HCT116 (cell line): ENCODE measurements at regions not wholly inside any gene's neighbourhood (a gene's known extent, or its start where the extent isn't known, plus 50 kb on each side); places are given as distances from the start of the nearest gene placed in this dataset.

ENCODE experiments used
- ATAC-seq: fragments of 200-7000 bp; cut with Tn5 transposase; 2 replicates; pipeline ENCODE4 v1.9.1; 2020; ENCODE audit warnings: mild to moderate bottlenecking, moderate library complexity
- BruUV-seq: library from RNA; stranded (reverse); fragments of 400-500 nt; replicated peaks from 2 replicates; lab custom pipeline; 2021; lab: Mats Ljungman, UMichigan
- CTCF ChIA-PET: fragments of 300-600 bp; sonication (Branson Sonifier 250); formaldehyde crosslinking; loops from one replicate; lab custom pipeline; 2021; ENCODE audit warnings: antibody characterized with exemption; lab: Charles Lee
- POLR2A ChIA-PET: fragments of 300-600, 350-600 bp; sonication (Branson Sonifier 250); formaldehyde crosslinking; loops from one replicate; lab custom pipeline; 2021; ENCODE audit warnings: antibody characterized with exemption; lab: Charles Lee
- RAD21 ChIA-PET, 2 experiments: fragments of 300-600 bp; sonication (Branson Sonifier 250); formaldehyde crosslinking; loops; one replicate each; lab custom pipeline; 2023; ENCODE audit warnings: low total read pairs in 2 of 2; ENCODE audit not compliant: uncharacterized antibody in 2 of 2, unreplicated experiment in 2 of 2, low non-redundant PET in 1 of 2; lab: Charles Lee
- DNase-seq: peaks from one replicate; pipeline ENCODE4 v3.0.0-alpha.2; 2010; ENCODE audit warnings: low read depth, low spot score
- H2AFZ ChIP-seq: fragments of 200-600 bp; shearing (Covaris generic), sonication (generic); 2 replicates; pipeline ENCODE4 v1.6.1; 2017; ENCODE audit warnings: low read depth, mixed run types, mixed read lengths, antibody characterized with exemption, low read length; ENCODE audit not compliant: poor library complexity, severe bottlenecking
- H3K27ac ChIP-seq: 2 replicates; pipeline ENCODE4 v1.5.1; 2012; ENCODE audit warnings: low read depth, low read length
- H3K27me3 ChIP-seq: fragments of 200-600 bp; sonication (generic); 2 replicates; pipeline ENCODE4 v1.6.1; 2016; ENCODE audit warnings: mixed run types, low read length, mixed read lengths; ENCODE audit not compliant: insufficient read depth
- H3K36me3 ChIP-seq, 2 experiments: fragments of 200-500 bp in 1 of 2; fragments of 200-600 bp in 1 of 2; sonication (Bioruptor generic) in 1 of 2; sonication (generic) in 1 of 2; 2 replicates each; pipeline versions ENCODE4 v1.5.1 to v1.6.1; 2014 to 2016; ENCODE audit warnings: low read length in 2 of 2, inconsistent platforms in 1 of 2, mixed read lengths in 1 of 2, mixed run types in 1 of 2; ENCODE audit not compliant: insufficient read depth in 2 of 2, control insufficient read depth in 1 of 2
- H3K4me1 ChIP-seq, 2 experiments: fragments of 200-600 bp in 1 of 2; sonication (generic) in 1 of 2; 2 replicates each; pipeline versions ENCODE4 v1.5.1 to v1.6.1; 2012 to 2017; ENCODE audit warnings: low read length in 2 of 2, inconsistent platforms in 1 of 2, mild to moderate bottlenecking in 1 of 2, mixed read lengths in 1 of 2, mixed run types in 1 of 2, moderate library complexity in 1 of 2; ENCODE audit not compliant: insufficient read depth in 2 of 2, control insufficient read depth in 1 of 2
- H3K4me2 ChIP-seq: fragments of 200-600 bp; sonication (generic); 2 replicates; pipeline ENCODE4 v1.6.1; 2017; ENCODE audit warnings: mixed run types, low read length, mixed read lengths
- H3K4me3 ChIP-seq, 2 experiments: fragments of 200-600 bp in 1 of 2; sonication (generic) in 1 of 2; replicated peaks in 1 of 2; 2 replicates each; pipeline ENCODE4 v1.5.1; 2011 to 2016; ENCODE audit warnings: low read length in 2 of 2, control low read depth in 1 of 2, low read depth in 1 of 2, mild to moderate bottlenecking in 1 of 2, mixed read lengths in 1 of 2, mixed run types in 1 of 2
- H3K79me2 ChIP-seq: fragments of 200-600 bp; sonication (generic); 2 replicates; pipeline ENCODE4 v1.6.1; 2017; ENCODE audit warnings: mild to moderate bottlenecking, mixed run types, low read length, moderate library complexity, mixed read lengths; ENCODE audit not compliant: insufficient read depth
- H3K9ac ChIP-seq: fragments of 200-600 bp; sonication (generic); 2 replicates; pipeline ENCODE4 v1.6.1; 2016; ENCODE audit warnings: low read length, mixed read lengths
- H3K9me2 ChIP-seq: fragments of 200-600 bp; sonication (generic), shearing (Covaris generic); 2 replicates; pipeline ENCODE4 v1.6.1; 2017; ENCODE audit warnings: mixed run types, mild to moderate bottlenecking, moderate library complexity; ENCODE audit not compliant: insufficient read depth
- H3K9me3 ChIP-seq, 2 experiments: fragments of 200-500 bp in 1 of 2; fragments of 200-600 bp in 1 of 2; sonication (Bioruptor generic) in 1 of 2; sonication (generic) in 1 of 2; 2 replicates each; pipeline ENCODE4 v1.6.1; 2014 to 2017; ENCODE audit warnings: low read length in 2 of 2, mixed read lengths in 2 of 2, inconsistent platforms in 1 of 2, low read depth in 1 of 2, mild to moderate bottlenecking in 1 of 2, mixed run types in 1 of 2, moderate library complexity in 1 of 2; ENCODE audit not compliant: control insufficient read depth in 1 of 2, insufficient read depth in 1 of 2
- H4K20me1 ChIP-seq: fragments of 200-600 bp; sonication (generic), shearing (Covaris generic); 2 replicates; pipeline ENCODE4 v1.6.1; 2017; ENCODE audit warnings: mixed run types, mild to moderate bottlenecking, moderate library complexity; ENCODE audit not compliant: insufficient read depth
- CEBPB ChIP-seq: IDR thresholded peaks from 2 replicates; pipeline ENCODE4 v1.6.1; 2012; ENCODE audit warnings: low read depth
- EZH2 ChIP-seq: fragments of 200-600 bp; sonication (generic); IDR thresholded peaks from 2 replicates; pipeline ENCODE4 v1.6.1; 2017; ENCODE audit warnings: antibody characterized with exemption, mixed run types
- EZH2phosphoT487 ChIP-seq: fragments of 200-600 bp; IDR thresholded peaks from 2 replicates; pipeline ENCODE4 v1.6.1; 2018; ENCODE audit warnings: antibody characterized with exemption, borderline replicate concordance
- FOSL1 ChIP-seq: IDR thresholded peaks from 2 replicates; pipeline ENCODE4 v1.6.1; 2012; ENCODE audit warnings: low read depth
- JUND ChIP-seq: IDR thresholded peaks from 2 replicates; pipeline ENCODE4 v1.6.1; 2012
- POLR2A ChIP-seq: IDR thresholded peaks from 2 replicates; pipeline ENCODE4 v1.7.0; 2011; ENCODE audit warnings: borderline replicate concordance; ENCODE audit not compliant: insufficient read depth, insufficient read length; ENCODE audit errors: extremely low read depth
- RAD21 ChIP-seq: IDR thresholded peaks from 2 replicates; pipeline ENCODE4 v1.6.1; 2012; ENCODE audit warnings: low read depth, mild to moderate bottlenecking
- SIN3A ChIP-seq: IDR thresholded peaks from 2 replicates; pipeline ENCODE4 v1.6.1; 2012; ENCODE audit warnings: low read depth
- SP1 ChIP-seq: IDR thresholded peaks from 2 replicates; pipeline ENCODE4 v1.6.1; 2012; ENCODE audit warnings: low read depth
- SRF ChIP-seq: IDR thresholded peaks from 2 replicates; pipeline ENCODE4 v1.6.1; 2012; ENCODE audit warnings: low read depth
- TCF7L2 ChIP-seq: IDR thresholded peaks from 2 replicates; pipeline ENCODE4 v1.7.0; 2011; ENCODE audit warnings: borderline replicate concordance, inconsistent platforms; ENCODE audit not compliant: insufficient read depth, insufficient read length; ENCODE audit errors: extremely low read depth
- YY1 ChIP-seq: IDR thresholded peaks from 2 replicates; pipeline ENCODE4 v1.6.1; 2011; ENCODE audit warnings: low read length, low read depth, moderate library complexity, mild to moderate bottlenecking; ENCODE audit not compliant: insufficient replicate concordance; ENCODE audit errors: extremely low read depth
- ZNF274 ChIP-seq: fragments of 200-500 bp; sonication (Bioruptor generic); IDR thresholded peaks from 2 replicates; pipeline ENCODE4 v1.6.1; 2014; ENCODE audit warnings: mild to moderate bottlenecking, low read depth, low read length, inconsistent platforms
- intact Hi-C: fragments of 100-400 bp; cut with micrococcal nuclease; formaldehyde crosslinking; loops from 2 replicates; pipeline ENCODE4 v1.10.0; 2022
- TF ChIP-seq, protein P1 (sequence below): IDR thresholded peaks from 2 replicates; pipeline ENCODE4 v1.6.1; 2012; ENCODE audit warnings: low read depth
- TF ChIP-seq, protein P2 (sequence below): IDR thresholded peaks from 2 replicates; pipeline ENCODE4 v1.6.1; 2011; ENCODE audit warnings: mild to moderate bottlenecking, low read length, moderate library complexity; ENCODE audit not compliant: insufficient replicate concordance; ENCODE audit errors: extremely low read depth
- TF ChIP-seq, protein P3 (sequence below), 3 experiments: fragments of 200-600 bp in 1 of 3; sonication (generic) in 1 of 3; IDR thresholded peaks in 2 of 3; conservative IDR thresholded peaks in 1 of 3; 2 replicates each; pipeline ENCODE4 v1.5.1; 2012 to 2017; ENCODE audit warnings: low read depth in 2 of 3, low read length in 2 of 3, antibody characterized with exemption in 1 of 3, borderline replicate concordance in 1 of 3, control low read depth in 1 of 3, mild to moderate bottlenecking in 1 of 3, mixed read lengths in 1 of 3, mixed run types in 1 of 3, moderate library complexity in 1 of 3; ENCODE audit not compliant: insufficient read depth in 1 of 3

DNA sequence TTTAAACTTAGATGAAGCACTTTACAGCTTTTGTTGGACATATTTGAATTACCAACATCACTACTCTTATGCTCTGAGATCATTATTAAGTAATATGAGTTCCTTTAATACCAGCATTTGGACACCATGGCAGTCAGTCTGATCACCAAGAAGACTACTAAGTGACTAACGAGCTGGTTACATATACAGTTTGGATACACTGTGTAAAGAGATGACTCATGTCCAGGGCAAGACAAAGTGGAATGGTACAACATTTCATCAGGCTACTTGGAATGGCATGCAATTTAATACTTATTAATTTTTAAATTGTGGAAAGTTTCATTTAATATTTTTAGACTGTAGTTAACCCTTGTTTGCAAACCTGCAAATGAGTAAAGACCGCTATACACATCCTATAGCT lies 237.4 kb upstream of the PRDM9 start:
- no peaks in the 10 kb centered on the region for H3K79me2 ChIP-seq
- no peaks in the 10 kb centered on the region for H3K9me2 ChIP-seq
- DNase-seq = no peak
- peaks cover 3 to 13% of the 10 kb centered on the region in 2 experiments; a peak in 2 of 4 replicates for H3K9me3 ChIP-seq
- CTCF ChIA-PET = no interaction called here
- TF ChIP-seq, protein P1, sequence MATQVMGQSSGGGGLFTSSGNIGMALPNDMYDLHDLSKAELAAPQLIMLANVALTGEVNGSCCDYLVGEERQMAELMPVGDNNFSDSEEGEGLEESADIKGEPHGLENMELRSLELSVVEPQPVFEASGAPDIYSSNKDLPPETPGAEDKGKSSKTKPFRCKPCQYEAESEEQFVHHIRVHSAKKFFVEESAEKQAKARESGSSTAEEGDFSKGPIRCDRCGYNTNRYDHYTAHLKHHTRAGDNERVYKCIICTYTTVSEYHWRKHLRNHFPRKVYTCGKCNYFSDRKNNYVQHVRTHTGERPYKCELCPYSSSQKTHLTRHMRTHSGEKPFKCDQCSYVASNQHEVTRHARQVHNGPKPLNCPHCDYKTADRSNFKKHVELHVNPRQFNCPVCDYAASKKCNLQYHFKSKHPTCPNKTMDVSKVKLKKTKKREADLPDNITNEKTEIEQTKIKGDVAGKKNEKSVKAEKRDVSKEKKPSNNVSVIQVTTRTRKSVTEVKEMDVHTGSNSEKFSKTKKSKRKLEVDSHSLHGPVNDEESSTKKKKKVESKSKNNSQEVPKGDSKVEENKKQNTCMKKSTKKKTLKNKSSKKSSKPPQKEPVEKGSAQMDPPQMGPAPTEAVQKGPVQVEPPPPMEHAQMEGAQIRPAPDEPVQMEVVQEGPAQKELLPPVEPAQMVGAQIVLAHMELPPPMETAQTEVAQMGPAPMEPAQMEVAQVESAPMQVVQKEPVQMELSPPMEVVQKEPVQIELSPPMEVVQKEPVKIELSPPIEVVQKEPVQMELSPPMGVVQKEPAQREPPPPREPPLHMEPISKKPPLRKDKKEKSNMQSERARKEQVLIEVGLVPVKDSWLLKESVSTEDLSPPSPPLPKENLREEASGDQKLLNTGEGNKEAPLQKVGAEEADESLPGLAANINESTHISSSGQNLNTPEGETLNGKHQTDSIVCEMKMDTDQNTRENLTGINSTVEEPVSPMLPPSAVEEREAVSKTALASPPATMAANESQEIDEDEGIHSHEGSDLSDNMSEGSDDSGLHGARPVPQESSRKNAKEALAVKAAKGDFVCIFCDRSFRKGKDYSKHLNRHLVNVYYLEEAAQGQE = no peak
- TF ChIP-seq SP1 = no peak
- TF ChIP-seq EZH2phosphoT487 = no peak
- TF ChIP-seq FOSL1 = no peak
- no peak for TF ChIP-seq CEBPB
- TF ChIP-seq SRF = no peak
- TF ChIP-seq, protein P2, sequence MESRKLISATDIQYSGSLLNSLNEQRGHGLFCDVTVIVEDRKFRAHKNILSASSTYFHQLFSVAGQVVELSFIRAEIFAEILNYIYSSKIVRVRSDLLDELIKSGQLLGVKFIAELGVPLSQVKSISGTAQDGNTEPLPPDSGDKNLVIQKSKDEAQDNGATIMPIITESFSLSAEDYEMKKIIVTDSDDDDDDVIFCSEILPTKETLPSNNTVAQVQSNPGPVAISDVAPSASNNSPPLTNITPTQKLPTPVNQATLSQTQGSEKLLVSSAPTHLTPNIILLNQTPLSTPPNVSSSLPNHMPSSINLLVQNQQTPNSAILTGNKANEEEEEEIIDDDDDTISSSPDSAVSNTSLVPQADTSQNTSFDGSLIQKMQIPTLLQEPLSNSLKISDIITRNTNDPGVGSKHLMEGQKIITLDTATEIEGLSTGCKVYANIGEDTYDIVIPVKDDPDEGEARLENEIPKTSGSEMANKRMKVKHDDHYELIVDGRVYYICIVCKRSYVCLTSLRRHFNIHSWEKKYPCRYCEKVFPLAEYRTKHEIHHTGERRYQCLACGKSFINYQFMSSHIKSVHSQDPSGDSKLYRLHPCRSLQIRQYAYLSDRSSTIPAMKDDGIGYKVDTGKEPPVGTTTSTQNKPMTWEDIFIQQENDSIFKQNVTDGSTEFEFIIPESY = no peak
- TF ChIP-seq TCF7L2 = no peak
- TF ChIP-seq SIN3A = no peak
- TF ChIP-seq ZNF274 = no peak
- no peak for TF ChIP-seq JUND
- no peak for TF ChIP-seq POLR2A
- TF ChIP-seq, protein P3, sequence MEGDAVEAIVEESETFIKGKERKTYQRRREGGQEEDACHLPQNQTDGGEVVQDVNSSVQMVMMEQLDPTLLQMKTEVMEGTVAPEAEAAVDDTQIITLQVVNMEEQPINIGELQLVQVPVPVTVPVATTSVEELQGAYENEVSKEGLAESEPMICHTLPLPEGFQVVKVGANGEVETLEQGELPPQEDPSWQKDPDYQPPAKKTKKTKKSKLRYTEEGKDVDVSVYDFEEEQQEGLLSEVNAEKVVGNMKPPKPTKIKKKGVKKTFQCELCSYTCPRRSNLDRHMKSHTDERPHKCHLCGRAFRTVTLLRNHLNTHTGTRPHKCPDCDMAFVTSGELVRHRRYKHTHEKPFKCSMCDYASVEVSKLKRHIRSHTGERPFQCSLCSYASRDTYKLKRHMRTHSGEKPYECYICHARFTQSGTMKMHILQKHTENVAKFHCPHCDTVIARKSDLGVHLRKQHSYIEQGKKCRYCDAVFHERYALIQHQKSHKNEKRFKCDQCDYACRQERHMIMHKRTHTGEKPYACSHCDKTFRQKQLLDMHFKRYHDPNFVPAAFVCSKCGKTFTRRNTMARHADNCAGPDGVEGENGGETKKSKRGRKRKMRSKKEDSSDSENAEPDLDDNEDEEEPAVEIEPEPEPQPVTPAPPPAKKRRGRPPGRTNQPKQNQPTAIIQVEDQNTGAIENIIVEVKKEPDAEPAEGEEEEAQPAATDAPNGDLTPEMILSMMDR (IDR thresholded peaks at IDR 0.05 in 2 of 3, conservative IDR thresholded peaks at IDR 0.05 in 1 of 3; ENCODE audit: borderline replicate concordance in 1 of 3, insufficient read depth in 1 of 3, low read depth in 2 of 3, low read length in 2 of 3) = no peak
- TF ChIP-seq YY1 = no peak
- no peak for TF ChIP-seq EZH2
- no peak for TF ChIP-seq RAD21
- TF ChIP-seq, all 23 proteins: peak for 0
- Histone ChIP-seq H3K36me3 (no peaks in the 10 kb centered on the region), H3K4me2 (no peak overlapping the region), H3K4me3 (no peak overlapping the region), H2AFZ (no peak overlapping the region), H3K27ac (no peak overlapping the region), H3K9ac (no peak overlapping the region), H3K27me3 (no peaks in the 10 kb centered on the region), H3K4me1 (no peaks in the 10 kb centered on the region), H4K20me1 (no peaks in the 10 kb centered on the region)
- ChIA-PET RAD21 (no interaction called here), POLR2A (no interaction called here)
- no peak for ATAC-seq
- intact Hi-C loops = no loop called here
- no TSS peak for BruUV-seq
